ENCODE measurements at regions not wholly inside any gene's neighbourhood (a gene's known extent, or its start where the extent isn't known, plus 50 kb on each side); places are given as distances from the start of the nearest gene placed in this dataset.

GRCh38 chr6:74750826-74751225, 455.0 kb downstream of the COL12A1 start:
- TF ChIP-seq POLR2A (IDR thresholded peaks at IDR 0.05) (no peak), POLR2AphosphoS5 (IDR thresholded peaks at IDR 0.05) (no peak)
- TF ChIP-seq, protein P1, sequence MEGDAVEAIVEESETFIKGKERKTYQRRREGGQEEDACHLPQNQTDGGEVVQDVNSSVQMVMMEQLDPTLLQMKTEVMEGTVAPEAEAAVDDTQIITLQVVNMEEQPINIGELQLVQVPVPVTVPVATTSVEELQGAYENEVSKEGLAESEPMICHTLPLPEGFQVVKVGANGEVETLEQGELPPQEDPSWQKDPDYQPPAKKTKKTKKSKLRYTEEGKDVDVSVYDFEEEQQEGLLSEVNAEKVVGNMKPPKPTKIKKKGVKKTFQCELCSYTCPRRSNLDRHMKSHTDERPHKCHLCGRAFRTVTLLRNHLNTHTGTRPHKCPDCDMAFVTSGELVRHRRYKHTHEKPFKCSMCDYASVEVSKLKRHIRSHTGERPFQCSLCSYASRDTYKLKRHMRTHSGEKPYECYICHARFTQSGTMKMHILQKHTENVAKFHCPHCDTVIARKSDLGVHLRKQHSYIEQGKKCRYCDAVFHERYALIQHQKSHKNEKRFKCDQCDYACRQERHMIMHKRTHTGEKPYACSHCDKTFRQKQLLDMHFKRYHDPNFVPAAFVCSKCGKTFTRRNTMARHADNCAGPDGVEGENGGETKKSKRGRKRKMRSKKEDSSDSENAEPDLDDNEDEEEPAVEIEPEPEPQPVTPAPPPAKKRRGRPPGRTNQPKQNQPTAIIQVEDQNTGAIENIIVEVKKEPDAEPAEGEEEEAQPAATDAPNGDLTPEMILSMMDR (IDR thresholded peaks at IDR 0.05) = no peak
